ENCODE measurements at regions not wholly inside any gene's neighbourhood (a gene's known extent, or its start where the extent isn't known, plus 50 kb on each side); places are given as distances from the start of the nearest gene placed in this dataset.

DNA sequence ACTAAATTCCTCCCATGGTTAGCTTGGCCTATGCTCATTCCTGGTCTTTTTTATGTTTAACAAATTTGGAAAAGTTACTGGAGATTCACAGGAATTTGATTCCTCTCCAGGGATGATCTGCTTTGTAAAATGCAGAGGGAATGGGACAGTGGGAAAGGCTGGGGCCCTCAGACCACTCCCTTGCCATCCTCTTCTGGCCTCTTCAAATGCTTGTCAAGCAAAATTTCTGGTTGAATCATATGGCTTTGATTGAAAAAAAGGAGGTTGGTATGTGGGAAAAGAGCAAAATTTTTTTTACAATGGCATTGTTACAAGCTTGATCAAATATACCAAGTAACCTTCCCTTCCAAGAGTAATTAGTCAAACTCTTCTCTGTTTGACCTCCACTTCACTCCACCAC, 225.1 kb downstream of the PIK3R1 start:
- TF ChIP-seq, protein P1, sequence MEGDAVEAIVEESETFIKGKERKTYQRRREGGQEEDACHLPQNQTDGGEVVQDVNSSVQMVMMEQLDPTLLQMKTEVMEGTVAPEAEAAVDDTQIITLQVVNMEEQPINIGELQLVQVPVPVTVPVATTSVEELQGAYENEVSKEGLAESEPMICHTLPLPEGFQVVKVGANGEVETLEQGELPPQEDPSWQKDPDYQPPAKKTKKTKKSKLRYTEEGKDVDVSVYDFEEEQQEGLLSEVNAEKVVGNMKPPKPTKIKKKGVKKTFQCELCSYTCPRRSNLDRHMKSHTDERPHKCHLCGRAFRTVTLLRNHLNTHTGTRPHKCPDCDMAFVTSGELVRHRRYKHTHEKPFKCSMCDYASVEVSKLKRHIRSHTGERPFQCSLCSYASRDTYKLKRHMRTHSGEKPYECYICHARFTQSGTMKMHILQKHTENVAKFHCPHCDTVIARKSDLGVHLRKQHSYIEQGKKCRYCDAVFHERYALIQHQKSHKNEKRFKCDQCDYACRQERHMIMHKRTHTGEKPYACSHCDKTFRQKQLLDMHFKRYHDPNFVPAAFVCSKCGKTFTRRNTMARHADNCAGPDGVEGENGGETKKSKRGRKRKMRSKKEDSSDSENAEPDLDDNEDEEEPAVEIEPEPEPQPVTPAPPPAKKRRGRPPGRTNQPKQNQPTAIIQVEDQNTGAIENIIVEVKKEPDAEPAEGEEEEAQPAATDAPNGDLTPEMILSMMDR (IDR thresholded peaks at IDR 0.05) = no peak
- TF ChIP-seq POLR2A (IDR thresholded peaks at IDR 0.05) = no peak
